Panc1 (cell line): ENCODE measurements at regions not wholly inside any gene's neighbourhood (a gene's known extent, or its start where the extent isn't known, plus 50 kb on each side); places are given as distances from the start of the nearest gene placed in this dataset.

Source experiments
- ATAC-seq: fragments of 200-7000 bp; cut with Tn5 transposase; 2 replicates; pipeline ENCODE4 v1.9.1; 2020; ENCODE audit warnings: mild to moderate bottlenecking, moderate library complexity
- BruUV-seq: library from RNA; stranded (reverse); fragments of 400-500 nt; replicated peaks from 2 replicates; lab custom pipeline; 2021; lab: Mats Ljungman, UMichigan
- CTCF ChIA-PET: fragments of 300-600 bp; sonication (Branson Sonifier 250); formaldehyde crosslinking; loops from one replicate; lab custom pipeline; 2022; ENCODE audit warnings: antibody characterized with exemption; lab: Charles Lee
- POLR2A ChIA-PET: fragments of 300-600 bp; sonication (Branson Sonifier 250); formaldehyde crosslinking; loops from one replicate; lab custom pipeline; 2022; ENCODE audit warnings: antibody characterized with exemption; lab: Charles Lee
- DNase-seq: peaks from one replicate; pipeline ENCODE4 v3.0.0-alpha.2; 2010; ENCODE audit warnings: low read depth, low spot score
- H3K27ac ChIP-seq: 2 replicates; pipeline ENCODE4 v1.5.1; 2011; ENCODE audit warnings: mild to moderate bottlenecking, low read length, inconsistent platforms
- H3K27me3 ChIP-seq: fragments of 200-500 bp; sonication (Bioruptor generic); 2 replicates; pipeline ENCODE4 v1.6.0; 2014; ENCODE audit warnings: low read length, inconsistent platforms; ENCODE audit not compliant: control insufficient read depth, insufficient read depth
- H3K36me3 ChIP-seq: fragments of 200-500 bp; sonication (Bioruptor generic); 2 replicates; pipeline ENCODE4 v1.5.1; 2014; ENCODE audit warnings: inconsistent platforms, mild to moderate bottlenecking, low read length, moderate library complexity; ENCODE audit not compliant: control insufficient read depth, insufficient read depth
- H3K4me1 ChIP-seq: 2 replicates; pipeline ENCODE4 v1.5.1; 2011; ENCODE audit warnings: inconsistent platforms, mild to moderate bottlenecking, low read length, moderate library complexity; ENCODE audit not compliant: control insufficient read depth, insufficient read depth
- H3K4me3 ChIP-seq, 2 experiments: 2 replicates each; pipeline ENCODE4 v1.5.1; 2011 to 2012; ENCODE audit warnings: low read depth in 2 of 2, low read length in 2 of 2, mild to moderate bottlenecking in 2 of 2, inconsistent platforms in 1 of 2, moderate library complexity in 1 of 2
- H3K9me3 ChIP-seq: fragments of 200-500 bp; sonication (Bioruptor generic); 2 replicates; pipeline ENCODE4 v1.5.1; 2014; ENCODE audit warnings: low read depth, mild to moderate bottlenecking, inconsistent platforms, low read length, moderate library complexity; ENCODE audit not compliant: control insufficient read depth, insufficient read depth
- POLR2AphosphoS5 ChIP-seq: IDR thresholded peaks from 2 replicates; pipeline ENCODE4 v1.6.1; 2012; ENCODE audit warnings: mild to moderate bottlenecking, low read depth, low read length, moderate library complexity
- SIN3A ChIP-seq: IDR thresholded peaks from 2 replicates; pipeline ENCODE4 v1.6.1; 2012; ENCODE audit warnings: low read depth, mild to moderate bottlenecking, low read length, moderate library complexity, borderline replicate concordance; ENCODE audit not compliant: insufficient read depth
- TCF7L2 ChIP-seq: IDR thresholded peaks from 2 replicates; pipeline ENCODE4 v1.6.1; 2011; ENCODE audit warnings: mild to moderate bottlenecking, low read depth, low read length, inconsistent platforms
- in situ Hi-C: cut with HindIII; loops from 2 replicates; pipeline ENCODE4 v1.10.0; 2016; ENCODE audit warnings: low sequenced_read_pairs, low pct_unique_long_range_greater_than_20kb
- intact Hi-C: fragments of 100-400 bp; cut with micrococcal nuclease; formaldehyde crosslinking; loops from one replicate; pipeline ENCODE4 v1.10.0; 2022; ENCODE audit not compliant: unreplicated experiment
- TF ChIP-seq, protein P1 (sequence below), 2 experiments: IDR thresholded peaks; 2 replicates each; pipeline ENCODE4 v1.6.1; 2011 to 2012; ENCODE audit warnings: low read depth in 2 of 2, control low read depth in 1 of 2, low read length in 1 of 2, mild to moderate bottlenecking in 1 of 2, moderate library complexity in 1 of 2; ENCODE audit not compliant: insufficient read depth in 1 of 2
- TF ChIP-seq, protein P2 (sequence below): fragments of 450-650 bp; IDR thresholded peaks from 2 replicates; pipeline ENCODE4 v1.5.1; 2017; ENCODE audit warnings: mild to moderate bottlenecking

DNA sequence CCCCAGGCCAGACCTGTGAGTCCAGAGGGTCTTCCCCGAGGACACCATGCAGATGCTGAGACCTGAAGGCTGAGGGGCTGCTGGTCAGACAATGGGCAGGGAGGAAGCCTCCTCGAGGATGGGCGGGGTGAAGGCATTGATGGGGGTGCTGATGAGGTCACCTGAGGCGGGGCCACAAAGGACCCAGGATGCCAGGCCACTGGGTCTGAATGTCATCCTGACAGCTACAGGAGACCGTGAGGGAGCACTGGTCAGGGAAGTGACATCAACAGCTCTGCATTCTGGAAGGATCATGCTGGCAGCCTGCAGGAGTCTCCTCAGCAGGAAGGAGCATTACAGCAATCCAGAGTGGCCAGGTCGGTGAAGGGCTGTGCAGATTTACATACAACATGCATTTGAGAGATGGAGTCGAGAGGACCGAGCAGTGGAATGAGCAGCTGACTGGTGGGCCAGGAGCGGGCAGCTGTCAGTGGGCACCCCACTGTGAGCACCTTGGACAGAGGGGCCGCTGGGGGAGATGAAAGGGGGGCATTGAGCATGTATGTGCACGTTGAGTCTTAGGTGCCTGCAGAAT lies 77.7 kb upstream of the ADAMTS2 start:
- ATAC-seq (peak; percentile 39), DNase-seq (no peak)
- intact Hi-C loops, result no loop called here
- CTCF ChIA-PET, result no interaction called here
- Histone ChIP-seq H3K9me3 (no peaks in the 10 kb centered on the region), H3K27ac (no peak overlapping the region), H3K27me3 (peaks cover 7% of the 10 kb centered on the region), H3K4me1 (no peaks in the 10 kb centered on the region), H3K36me3 (no peaks in the 10 kb centered on the region), H3K4me3 (no peak overlapping the region)
- POLR2A ChIA-PET, result no interaction called here
- TF ChIP-seq, protein P1, sequence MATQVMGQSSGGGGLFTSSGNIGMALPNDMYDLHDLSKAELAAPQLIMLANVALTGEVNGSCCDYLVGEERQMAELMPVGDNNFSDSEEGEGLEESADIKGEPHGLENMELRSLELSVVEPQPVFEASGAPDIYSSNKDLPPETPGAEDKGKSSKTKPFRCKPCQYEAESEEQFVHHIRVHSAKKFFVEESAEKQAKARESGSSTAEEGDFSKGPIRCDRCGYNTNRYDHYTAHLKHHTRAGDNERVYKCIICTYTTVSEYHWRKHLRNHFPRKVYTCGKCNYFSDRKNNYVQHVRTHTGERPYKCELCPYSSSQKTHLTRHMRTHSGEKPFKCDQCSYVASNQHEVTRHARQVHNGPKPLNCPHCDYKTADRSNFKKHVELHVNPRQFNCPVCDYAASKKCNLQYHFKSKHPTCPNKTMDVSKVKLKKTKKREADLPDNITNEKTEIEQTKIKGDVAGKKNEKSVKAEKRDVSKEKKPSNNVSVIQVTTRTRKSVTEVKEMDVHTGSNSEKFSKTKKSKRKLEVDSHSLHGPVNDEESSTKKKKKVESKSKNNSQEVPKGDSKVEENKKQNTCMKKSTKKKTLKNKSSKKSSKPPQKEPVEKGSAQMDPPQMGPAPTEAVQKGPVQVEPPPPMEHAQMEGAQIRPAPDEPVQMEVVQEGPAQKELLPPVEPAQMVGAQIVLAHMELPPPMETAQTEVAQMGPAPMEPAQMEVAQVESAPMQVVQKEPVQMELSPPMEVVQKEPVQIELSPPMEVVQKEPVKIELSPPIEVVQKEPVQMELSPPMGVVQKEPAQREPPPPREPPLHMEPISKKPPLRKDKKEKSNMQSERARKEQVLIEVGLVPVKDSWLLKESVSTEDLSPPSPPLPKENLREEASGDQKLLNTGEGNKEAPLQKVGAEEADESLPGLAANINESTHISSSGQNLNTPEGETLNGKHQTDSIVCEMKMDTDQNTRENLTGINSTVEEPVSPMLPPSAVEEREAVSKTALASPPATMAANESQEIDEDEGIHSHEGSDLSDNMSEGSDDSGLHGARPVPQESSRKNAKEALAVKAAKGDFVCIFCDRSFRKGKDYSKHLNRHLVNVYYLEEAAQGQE (IDR thresholded peaks at IDR 0.05; ENCODE audit: insufficient read depth in 1 of 2, low read depth in 2 of 2, low read length in 1 of 2), result no peak; a peak in 1 of 4 replicates
- TF ChIP-seq, protein P2, sequence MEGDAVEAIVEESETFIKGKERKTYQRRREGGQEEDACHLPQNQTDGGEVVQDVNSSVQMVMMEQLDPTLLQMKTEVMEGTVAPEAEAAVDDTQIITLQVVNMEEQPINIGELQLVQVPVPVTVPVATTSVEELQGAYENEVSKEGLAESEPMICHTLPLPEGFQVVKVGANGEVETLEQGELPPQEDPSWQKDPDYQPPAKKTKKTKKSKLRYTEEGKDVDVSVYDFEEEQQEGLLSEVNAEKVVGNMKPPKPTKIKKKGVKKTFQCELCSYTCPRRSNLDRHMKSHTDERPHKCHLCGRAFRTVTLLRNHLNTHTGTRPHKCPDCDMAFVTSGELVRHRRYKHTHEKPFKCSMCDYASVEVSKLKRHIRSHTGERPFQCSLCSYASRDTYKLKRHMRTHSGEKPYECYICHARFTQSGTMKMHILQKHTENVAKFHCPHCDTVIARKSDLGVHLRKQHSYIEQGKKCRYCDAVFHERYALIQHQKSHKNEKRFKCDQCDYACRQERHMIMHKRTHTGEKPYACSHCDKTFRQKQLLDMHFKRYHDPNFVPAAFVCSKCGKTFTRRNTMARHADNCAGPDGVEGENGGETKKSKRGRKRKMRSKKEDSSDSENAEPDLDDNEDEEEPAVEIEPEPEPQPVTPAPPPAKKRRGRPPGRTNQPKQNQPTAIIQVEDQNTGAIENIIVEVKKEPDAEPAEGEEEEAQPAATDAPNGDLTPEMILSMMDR, result no peak
- TF ChIP-seq SIN3A (no peak), TCF7L2 (no peak), POLR2AphosphoS5 (no peak)
- in situ Hi-C loops, result no loop called here
- BruUV-seq, result no TSS peak

DNA sequence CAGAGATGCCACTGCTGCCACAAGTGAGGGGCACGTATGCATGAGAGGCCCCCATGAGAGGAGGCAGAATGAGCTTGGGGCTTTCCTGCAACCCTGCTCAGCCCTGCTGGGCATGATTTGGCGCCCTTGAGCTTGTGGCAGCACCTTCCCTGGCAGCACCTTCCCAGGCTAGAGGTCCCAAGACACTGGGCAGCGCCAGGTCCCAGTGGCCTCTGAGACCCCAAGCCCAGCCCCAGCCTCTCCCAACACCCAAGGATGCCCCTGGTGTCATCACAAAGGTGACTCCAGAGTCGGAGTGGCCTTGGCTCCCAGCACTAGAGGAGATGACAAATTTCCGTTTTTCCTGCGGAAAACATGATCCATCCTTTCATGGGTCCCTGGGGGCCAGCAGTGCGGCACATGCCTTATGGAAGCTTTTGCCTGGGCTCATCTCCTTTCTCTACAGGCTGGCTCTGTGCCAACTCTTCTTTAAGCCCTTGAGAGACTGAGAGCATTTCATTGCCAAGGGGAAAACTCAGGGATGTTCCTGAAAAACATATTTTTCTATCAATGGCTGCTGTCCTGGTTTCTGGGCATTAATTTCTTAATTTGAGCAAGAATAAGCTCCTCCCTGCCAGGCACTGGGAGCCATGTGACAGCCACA lies 77.1 kb upstream of the ADAMTS2 start:
- no peak for ATAC-seq
- Histone ChIP-seq H3K4me3 (no peak overlapping the region), H3K9me3 (no peaks in the 10 kb centered on the region), H3K36me3 (no peaks in the 10 kb centered on the region), H3K4me1 (no peaks in the 10 kb centered on the region), H3K27me3 (peaks cover 7% of the 10 kb centered on the region), H3K27ac (no peak overlapping the region)
- in situ Hi-C loops (no loop called here), intact Hi-C loops (no loop called here)
- ChIA-PET CTCF (no interaction called here), POLR2A (no interaction called here)
- TF ChIP-seq TCF7L2 (no peak), POLR2AphosphoS5 (no peak), SIN3A (no peak)
- TF ChIP-seq, protein P2, result no peak
- TF ChIP-seq, protein P1 (IDR thresholded peaks at IDR 0.05; ENCODE audit: insufficient read depth in 1 of 2, low read depth in 2 of 2, low read length in 1 of 2), result no peak
- DNase-seq, result no peak
- no TSS peak for BruUV-seq
